Lower leg skin (tissue), 3 donors: ENCODE measurements at regions not wholly inside any gene's neighbourhood (a gene's known extent, or its start where the extent isn't known, plus 50 kb on each side); places are given as distances from the start of the nearest gene placed in this dataset.

ENCODE experiments used
- CTCF ChIP-seq, 3 donors: fragments of 450-650 bp; IDR thresholded peaks; one replicate each; pipeline ENCODE4 v1.5.1; 2016; ENCODE audit warnings: antibody characterized with exemption in 3 of 3, mild to moderate bottlenecking in 3 of 3, moderate library complexity in 2 of 3
- POLR2A ChIP-seq, 2 donors: fragments of 450-650 bp; IDR thresholded peaks; one replicate each; pipeline ENCODE4 v1.6.1; 2016 to 2017; ENCODE audit warnings: antibody characterized with exemption in 2 of 2, mild to moderate bottlenecking in 1 of 2, moderate library complexity in 1 of 2

GRCh38 chr6:84902354-84902928 lies 138.0 kb upstream of the TBX18 start:
- TF ChIP-seq POLR2A (IDR thresholded peaks at IDR 0.05) = no peak
- no peak for TF ChIP-seq CTCF (IDR thresholded peaks at IDR 0.05)
